IMR-90 (cell line): ENCODE measurements at regions not wholly inside any gene's neighbourhood (a gene's known extent, or its start where the extent isn't known, plus 50 kb on each side); places are given as distances from the start of the nearest gene placed in this dataset.

Experiments
- ATAC-seq: fragments of 200-7000 bp; cut with Tn5 transposase; 2 replicates; pipeline ENCODE4 v1.9.1; 2020; ENCODE audit warnings: low read depth, mild to moderate bottlenecking, moderate library complexity
- BruUV-seq: library from RNA; stranded (reverse); fragments of 400-500 nt; replicated peaks from 2 replicates; lab custom pipeline; 2021; lab: Mats Ljungman, UMichigan
- CTCF ChIA-PET: fragments of 300-600 bp; formaldehyde crosslinking; extraction: SDS; loops from one replicate; lab custom pipeline; 2021; ENCODE audit warnings: antibody characterized with exemption; lab: Yijun Ruan, JAX
- POLR2A ChIA-PET: fragments of 300-600 bp; sonication (Branson Sonifier 250); formaldehyde crosslinking; loops from one replicate; lab custom pipeline; 2022; ENCODE audit warnings: antibody characterized with exemption; ENCODE audit not compliant: unreplicated experiment; lab: Charles Lee
- DNase-seq: peaks from one replicate; pipeline ENCODE4 v3.0.0; 2013
- H2AFZ ChIP-seq: replicated peaks from 2 replicates; pipeline ENCODE3; 2013; ENCODE audit warnings: low read length, mild to moderate bottlenecking; ENCODE audit not compliant: poor library complexity
- H2AK5ac ChIP-seq: 2 replicates; pipeline ENCODE4 v1.6.1; 2013; ENCODE audit warnings: low read depth, low read length, inconsistent platforms
- H2AK9ac ChIP-seq: replicated peaks from 2 replicates; pipeline ENCODE3; 2013; ENCODE audit warnings: mild to moderate bottlenecking, low read depth, low read length, moderate library complexity; ENCODE audit not compliant: poor library complexity
- H2BK120ac ChIP-seq: 2 replicates; pipeline ENCODE4 v1.6.1; 2013; ENCODE audit warnings: low read depth, low read length, inconsistent platforms
- H2BK15ac ChIP-seq: 3 replicates; pipeline ENCODE4 v1.6.1; 2013; ENCODE audit warnings: low read depth, low read length, inconsistent platforms
- H2BK20ac ChIP-seq: 2 replicates; pipeline ENCODE4 v1.6.1; 2013; ENCODE audit warnings: low read depth, mild to moderate bottlenecking, inconsistent platforms, low read length, moderate library complexity
- H2BK5ac ChIP-seq: 2 replicates; pipeline ENCODE4 v1.6.1; 2013; ENCODE audit warnings: mild to moderate bottlenecking, low read depth, low read length, inconsistent platforms; ENCODE audit not compliant: poor library complexity, severe bottlenecking
- H3K14ac ChIP-seq: replicated peaks from 2 replicates; pipeline ENCODE4 v1.6.1; 2013; ENCODE audit warnings: low read depth, low read length, inconsistent platforms
- H3K18ac ChIP-seq: 2 replicates; pipeline ENCODE4 v1.6.1; 2013; ENCODE audit warnings: low read depth, low read length, control low read depth
- H3K23ac ChIP-seq: 2 replicates; pipeline ENCODE4 v1.6.1; 2013; ENCODE audit warnings: low read depth, low read length, inconsistent platforms
- H3K27ac ChIP-seq: 2 replicates; pipeline ENCODE4 v1.5.1; 2013; ENCODE audit warnings: mild to moderate bottlenecking, control low read depth, low read length; ENCODE audit not compliant: insufficient read depth
- H3K27me3 ChIP-seq: 2 replicates; pipeline ENCODE4 v1.6.1; 2013; ENCODE audit warnings: low read length; ENCODE audit not compliant: control insufficient read depth, insufficient read depth
- H3K36me3 ChIP-seq: 2 replicates; pipeline ENCODE4 v1.6.1; 2013; ENCODE audit warnings: low read length, mixed read lengths; ENCODE audit not compliant: control insufficient read depth, insufficient read depth
- H3K4ac ChIP-seq: 2 replicates; pipeline ENCODE4 v1.6.1; 2013; ENCODE audit warnings: low read depth, low read length, inconsistent platforms
- H3K4me1 ChIP-seq: 2 replicates; pipeline ENCODE4 v1.6.1; 2013; ENCODE audit warnings: low read length, mixed read lengths; ENCODE audit not compliant: control insufficient read depth, insufficient read depth
- H3K4me2 ChIP-seq: 2 replicates; pipeline ENCODE4 v1.6.1; 2013; ENCODE audit warnings: low read depth, mild to moderate bottlenecking, control low read depth, low read length, moderate library complexity
- H3K4me3 ChIP-seq: 2 replicates; pipeline ENCODE4 v1.5.1; 2013; ENCODE audit warnings: low read depth, mild to moderate bottlenecking, control low read depth, low read length, moderate library complexity; ENCODE audit not compliant: insufficient read depth
- H3K56ac ChIP-seq: 2 replicates; pipeline ENCODE4 v1.6.1; 2013; ENCODE audit warnings: low read length, inconsistent platforms; ENCODE audit not compliant: insufficient read depth; ENCODE audit errors: extremely low read depth
- H3K79me1 ChIP-seq, 2 experiments: 2 replicates each; pipeline ENCODE4 v1.6.1; 2013; ENCODE audit warnings: low read length in 2 of 2, inconsistent platforms in 1 of 2, low read depth in 1 of 2
- H3K9ac ChIP-seq: 2 replicates; pipeline ENCODE4 v1.6.1; 2013; ENCODE audit warnings: low read depth, low read length, control low read depth
- H3K9me1 ChIP-seq: 2 replicates; pipeline ENCODE4 v1.6.1; 2013; ENCODE audit warnings: low read length, inconsistent platforms; ENCODE audit not compliant: insufficient read depth
- H3K9me3 ChIP-seq: 2 replicates; pipeline ENCODE4 v1.6.1; 2013; ENCODE audit warnings: low read length; ENCODE audit not compliant: control insufficient read depth, insufficient read depth
- H4K20me1 ChIP-seq: 2 replicates; pipeline ENCODE4 v1.6.1; 2013; ENCODE audit warnings: low read length, inconsistent platforms; ENCODE audit not compliant: insufficient read depth
- H4K5ac ChIP-seq: 2 replicates; pipeline ENCODE4 v1.6.1; 2013; ENCODE audit warnings: mild to moderate bottlenecking, low read depth, low read length, control low read depth
- H4K8ac ChIP-seq, 2 experiments: 2 replicates each; pipeline ENCODE4 v1.6.1; 2013; ENCODE audit warnings: low read depth in 2 of 2, low read length in 2 of 2, control low read depth in 1 of 2, inconsistent platforms in 1 of 2
- H4K91ac ChIP-seq: 2 replicates; pipeline ENCODE4 v1.6.1; 2013; ENCODE audit warnings: low read depth, low read length, inconsistent platforms; ENCODE audit not compliant: insufficient read depth
- BHLHE40 ChIP-seq: fragments of 150-350 bp; IDR thresholded peaks from 2 replicates; pipeline ENCODE4 v1.6.1; 2016; ENCODE audit warnings: mild to moderate bottlenecking, low read depth, low read length
- MAFK ChIP-seq: IDR thresholded peaks from 2 replicates; pipeline ENCODE4 v1.6.1; 2012; ENCODE audit warnings: low read depth, low read length, improper control_type of control experiment
- SMC3 ChIP-seq: fragments of 150-350 bp; IDR thresholded peaks from 2 replicates; pipeline ENCODE4 v1.6.1; 2016; ENCODE audit warnings: low read depth, mild to moderate bottlenecking, antibody characterized with exemption, low read length, moderate library complexity
- WGBS, 2 experiments: methylation state at CpG; one replicate each; pipeline versions ENCODE4 v1.1.5 to v1.1.7; 2013; ENCODE audit warnings: missing lambda C conversion rate in 2 of 2; ENCODE audit not compliant: insufficient read length in 1 of 2; ENCODE audit errors: extremely low coverage in 2 of 2; 5-methylcytosine and 5-hydroxymethylcytosine counted together
- dilution Hi-C: fragments of 300-500 bp; cut with HindIII; formaldehyde crosslinking; loops from one replicate; pipeline ENCODE4 v1.14.3; 2018; ENCODE audit warnings: low sequenced_read_pairs; ENCODE audit not compliant: unreplicated experiment
- in situ Hi-C: fragments of 300-500 bp; cut with MboI; formaldehyde crosslinking; loops from 3 replicates; pipeline ENCODE4 v1.14.3; 2019; ENCODE audit warnings: low sequenced_read_pairs, inconsistent platforms, mixed read lengths
- intact Hi-C: fragments of 100-400 bp; cut with micrococcal nuclease; formaldehyde crosslinking; loops from 2 replicates; pipeline ENCODE4 v1.10.0; 2022

DNA sequence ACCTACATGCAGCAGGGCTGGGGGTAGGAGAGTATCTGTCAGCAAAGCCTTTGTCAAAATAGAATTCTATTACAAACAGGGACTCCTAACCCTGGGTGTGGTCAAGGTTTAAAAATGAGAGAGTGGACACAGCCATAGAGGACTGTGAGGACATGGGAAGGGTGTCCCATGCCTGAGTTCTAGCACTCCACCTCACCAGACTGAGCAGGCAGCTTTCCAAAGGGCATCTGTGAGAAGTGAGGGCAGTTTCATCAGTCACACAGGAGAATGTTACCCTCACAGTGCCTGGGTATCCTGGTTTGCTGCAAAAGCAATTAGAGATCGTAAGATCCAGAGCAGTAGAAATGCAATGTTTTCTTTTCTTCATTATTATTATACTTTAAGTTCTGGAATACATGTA is 174.9 kb upstream of the UBL3 start:
- ChIA-PET POLR2A (no interaction called here), CTCF (interaction anchor here (1.1 kb wide), 1 partner anchor 20 kb away, joined by 3 read pairs; no protein-coding TSS in a partner anchor)
- Histone ChIP-seq H2BK20ac (peak overlapping the region; percentile 15), H3K27me3 (no peaks in the 10 kb centered on the region), H4K8ac (no peak overlapping the region), H2AFZ (no peak overlapping the region), H3K79me1 (no peaks in the 10 kb centered on the region), H3K4me3 (no peak overlapping the region), H2AK9ac (peak overlapping the region; percentile 8), H3K9me3 (no peaks in the 10 kb centered on the region), H3K56ac (no peak overlapping the region), H3K14ac (peak overlapping the region; percentile 43), H3K18ac (no peak overlapping the region), H2BK15ac (peak overlapping the region; percentile 33; the same call in 1 of the 3 replicates), H3K4ac (peak overlapping the region; percentile 41; the same call in 1 of the 2 replicates), H3K9ac (no peak overlapping the region), H3K4me1 (peaks cover 20% of the 10 kb centered on the region), H4K5ac (no peak overlapping the region), H2BK120ac (peak overlapping the region; percentile 56; the same call in 1 of the 2 replicates), H3K36me3 (no peaks in the 10 kb centered on the region), H4K20me1 (no peaks in the 10 kb centered on the region), H3K4me2 (no peak overlapping the region), H4K91ac (peak overlapping the region; percentile 17), H3K9me1 (peaks cover 4% of the 10 kb centered on the region; the same call in 1 of the 2 replicates), H3K27ac (no peak overlapping the region), H3K23ac (peak overlapping the region; percentile 31; the same call in 1 of the 2 replicates), H2BK5ac (no peak overlapping the region), H2AK5ac (peak overlapping the region; percentile 88)
- ATAC-seq = no peak
- no peak for DNase-seq
- in situ Hi-C loops = no loop called here
- dilution Hi-C loops = no loop called here
- TF ChIP-seq BHLHE40 = no peak
- no peak for TF ChIP-seq SMC3
- no peak for TF ChIP-seq MAFK
- no TSS peak for BruUV-seq
- no CpG with 5 or more reads among the region's 1 CpG for WGBS, 2 experiments
- intact Hi-C loops = no loop called here
